ENCODE measurements at regions not wholly inside any gene's neighbourhood (a gene's known extent, or its start where the extent isn't known, plus 50 kb on each side); places are given as distances from the start of the nearest gene placed in this dataset.

- Histone ChIP-seq H3K9me3 (ENCODE audit: control insufficient read depth, insufficient read depth, low read depth, low read length) (no peaks in the 10 kb centered on the region), H3K36me3 (ENCODE audit: control insufficient read depth, insufficient read depth, low read length) (no peaks in the 10 kb centered on the region), H3K27ac (ENCODE audit: low read length) (no peak overlapping the region), H3K4me1 (ENCODE audit: control insufficient read depth, insufficient read depth, low read length) (no peaks in the 10 kb centered on the region), H3K4me3 (ENCODE audit: low read depth in 2 of 2, low read length in 2 of 2) (no peak overlapping the region), H3K27me3 (ENCODE audit: control insufficient read depth, insufficient read depth, low read length) (no peaks in the 10 kb centered on the region)
- ChIA-PET CTCF (no interaction called here), POLR2A (no interaction called here)
- in situ Hi-C loops (cut with HindIII; ENCODE audit: low pct_unique_long_range_greater_than_20kb, low sequenced_read_pairs) (no loop called here), intact Hi-C loops (cut with micrococcal nuclease; ENCODE audit: unreplicated experiment) (no loop called here)
- ATAC-seq (no peak), DNase-seq (ENCODE audit: low read depth, low spot score) (no peak)
- BruUV-seq (replicated peaks) = no TSS peak
- TF ChIP-seq POLR2AphosphoS5 (IDR thresholded peaks at IDR 0.05; ENCODE audit: low read depth, low read length) (no peak), REST (IDR thresholded peaks at IDR 0.05; ENCODE audit: insufficient read depth in 1 of 2, low read depth in 2 of 2, low read length in 1 of 2) (no peak), SIN3A (IDR thresholded peaks at IDR 0.05; ENCODE audit: borderline replicate concordance, insufficient read depth, low read depth, low read length) (no peak), CTCF (IDR thresholded peaks at IDR 0.05) (no peak), TCF7L2 (IDR thresholded peaks at IDR 0.05; ENCODE audit: low read depth, low read length) (no peak)
Observed at GRCh38 chr14:44035707-44036106, 471.4 kb downstream of the FSCB start.

- Histone ChIP-seq H3K36me3 (ENCODE audit: control insufficient read depth, insufficient read depth, low read length) (no peaks in the 10 kb centered on the region), H3K4me3 (ENCODE audit: low read depth in 2 of 2, low read length in 2 of 2) (no peak overlapping the region), H3K9me3 (ENCODE audit: control insufficient read depth, insufficient read depth, low read depth, low read length) (no peaks in the 10 kb centered on the region), H3K27me3 (ENCODE audit: control insufficient read depth, insufficient read depth, low read length) (no peaks in the 10 kb centered on the region), H3K27ac (ENCODE audit: low read length) (no peak overlapping the region), H3K4me1 (ENCODE audit: control insufficient read depth, insufficient read depth, low read length) (no peaks in the 10 kb centered on the region)
- ATAC-seq (no peak), DNase-seq (ENCODE audit: low read depth, low spot score) (no peak)
- ChIA-PET CTCF (no interaction called here), POLR2A (no interaction called here)
- BruUV-seq (replicated peaks) = no TSS peak
- in situ Hi-C loops (cut with HindIII; ENCODE audit: low pct_unique_long_range_greater_than_20kb, low sequenced_read_pairs) = no loop called here
- TF ChIP-seq CTCF (IDR thresholded peaks at IDR 0.05) = no peak
- no peak for TF ChIP-seq TCF7L2 (IDR thresholded peaks at IDR 0.05; ENCODE audit: low read depth, low read length)
- TF ChIP-seq REST (IDR thresholded peaks at IDR 0.05; ENCODE audit: insufficient read depth in 1 of 2, low read depth in 2 of 2, low read length in 1 of 2) = no peak
- no peak for TF ChIP-seq SIN3A (IDR thresholded peaks at IDR 0.05; ENCODE audit: borderline replicate concordance, insufficient read depth, low read depth, low read length)
- TF ChIP-seq POLR2AphosphoS5 (IDR thresholded peaks at IDR 0.05; ENCODE audit: low read depth, low read length) = no peak
- intact Hi-C loops (cut with micrococcal nuclease; ENCODE audit: unreplicated experiment) = no loop called here
Observed at GRCh38 chr14:44030831-44031383, 476.2 kb downstream of the FSCB start.

Measured in Panc1 (cell line).